CD4-positive, CD25-positive, alpha-beta regulatory T cell (primary cell): ENCODE measurements at regions not wholly inside any gene's neighbourhood (a gene's known extent, or its start where the extent isn't known, plus 50 kb on each side); places are given as distances from the start of the nearest gene placed in this dataset.
A peak's percentile ranks its signal among the peaks of the same experiment; 100 is the strongest.

ENCODE experiments used
- ATAC-seq, 2 donors: fragments of 150-1000 bp; cut with Tn5 transposase; one replicate each; pipeline ENCODE4 v1.10.0; 2021; ENCODE audit warnings: low read depth in 2 of 2, moderate number of reproducible peaks in 2 of 2, moderate library complexity in 1 of 2
- DNase-seq, 3 donors: peaks; one replicate each; pipeline versions ENCODE4 v3.0.0 to v3.0.0-alpha.2; 2012 to 2022; ENCODE audit warnings: mixed read lengths in 1 of 3
- H3K27ac ChIP-seq: one replicate; pipeline ENCODE4 v1.7.0; 2013; ENCODE audit warnings: mild to moderate bottlenecking, low read length; ENCODE audit not compliant: insufficient read depth, poor library complexity, severe bottlenecking
- H3K27me3 ChIP-seq: one replicate; pipeline ENCODE4 v1.7.0; 2013; ENCODE audit warnings: low read length; ENCODE audit not compliant: control insufficient read depth, insufficient read depth
- H3K36me3 ChIP-seq: one replicate; pipeline ENCODE4 v1.7.0; 2013; ENCODE audit warnings: mild to moderate bottlenecking, low read length, moderate library complexity; ENCODE audit not compliant: control insufficient read depth, insufficient read depth
- H3K4me1 ChIP-seq: 2 replicates; pipeline ENCODE4 v1.7.0; 2013; ENCODE audit warnings: mild to moderate bottlenecking, low read length; ENCODE audit not compliant: insufficient read depth, control insufficient read depth, poor library complexity, severe bottlenecking
- H3K4me3 ChIP-seq: one replicate; pipeline ENCODE4 v1.7.0; 2013; ENCODE audit warnings: low read depth, mild to moderate bottlenecking, low read length, moderate library complexity
- H3K9me3 ChIP-seq, 2 experiments: 1 replicate in 1 of 2; 2 replicates in 1 of 2; pipeline ENCODE4 v1.7.0; 2013; ENCODE audit warnings: low read length in 2 of 2, mild to moderate bottlenecking in 1 of 2, moderate library complexity in 1 of 2; ENCODE audit not compliant: control insufficient read depth in 2 of 2
- H3K27ac Mint-ChIP-seq, 3 donors: one replicate each; pipeline ENCODE4 v1.8.0; 2020 to 2022; ENCODE audit warnings: mild to moderate bottlenecking in 3 of 3, mixed read lengths in 3 of 3, moderate library complexity in 2 of 3
- H3K27me3 Mint-ChIP-seq: one replicate; pipeline ENCODE4 v1.8.0; 2022; ENCODE audit warnings: mild to moderate bottlenecking, mixed read lengths
- H3K36me3 Mint-ChIP-seq: one replicate; pipeline ENCODE4 v1.8.0; 2020; ENCODE audit warnings: mixed read lengths
- H3K4me1 Mint-ChIP-seq, 4 donors: one replicate each; pipeline ENCODE4 v1.8.0; 2020 to 2022; ENCODE audit warnings: mixed read lengths in 4 of 4, mild to moderate bottlenecking in 1 of 4
- H3K4me3 Mint-ChIP-seq, 4 donors: one replicate each; pipeline ENCODE4 v1.8.0; 2020 to 2022; ENCODE audit warnings: mild to moderate bottlenecking in 4 of 4, mixed read lengths in 4 of 4, moderate library complexity in 3 of 4
- H3K9me3 Mint-ChIP-seq, 7 donors: one replicate each; pipeline ENCODE4 v1.8.0; 2020 to 2022; ENCODE audit warnings: mixed read lengths in 7 of 7, mild to moderate bottlenecking in 3 of 7, moderate library complexity in 2 of 7

DNA sequence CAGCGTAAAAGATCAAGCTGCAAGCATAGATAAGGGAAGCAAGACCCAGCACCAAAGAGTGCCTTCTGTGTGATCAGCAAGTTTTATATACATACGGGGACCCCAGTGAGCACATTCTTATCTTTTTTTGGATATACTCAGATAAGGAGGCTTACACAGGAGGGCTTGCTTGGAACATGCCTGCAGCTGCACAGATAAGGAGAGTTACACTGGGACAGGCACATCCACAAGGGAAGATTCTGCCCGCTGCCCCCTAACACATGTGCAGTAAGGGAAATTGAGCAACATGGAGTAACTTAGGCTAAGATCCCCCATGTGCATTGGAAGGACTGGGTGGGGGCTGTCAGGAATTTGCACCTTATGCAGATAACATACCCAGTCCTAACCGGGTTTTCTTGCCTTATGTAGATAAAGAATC, 1334.8 kb downstream of the MRPL39 start:
- H3K4me1 Mint-ChIP-seq, result no peaks in the 10 kb centered on the region
- H3K27me3 Mint-ChIP-seq, result no peaks in the 10 kb centered on the region

DNA sequence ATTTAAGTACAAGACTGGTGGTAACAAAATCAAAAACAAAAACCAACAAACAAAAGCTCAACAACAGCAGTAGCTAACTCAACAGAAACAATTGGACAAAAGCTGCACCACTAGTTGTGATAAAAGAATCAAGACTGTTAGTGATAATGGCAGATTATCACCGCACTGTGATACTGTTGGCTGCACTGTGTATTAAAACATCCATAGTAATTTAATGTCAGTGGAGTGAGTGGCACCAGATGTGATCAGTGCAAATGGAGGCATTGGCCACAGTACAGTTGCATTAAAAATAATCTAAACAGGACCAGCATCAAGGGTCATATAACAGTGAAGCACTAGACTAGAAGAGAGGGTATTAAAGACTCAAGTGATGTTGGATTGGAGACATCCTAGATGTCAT, 1341.3 kb downstream of the MRPL39 start:
- Histone ChIP-seq H3K4me3 (no peak overlapping the region), H3K36me3 (no peaks in the 10 kb centered on the region), H3K27ac (no peak overlapping the region), H3K4me1 (no peaks in the 10 kb centered on the region), H3K9me3 (peaks cover 2 to 3% of the 10 kb centered on the region in 2 experiments), H3K27me3 (no peaks in the 10 kb centered on the region)
- Mint-ChIP-seq H3K9me3 (peaks cover 0 to 10% (median 5%) of the 10 kb centered on the region in 7 donors), H3K36me3 (no peaks in the 10 kb centered on the region), H3K4me1 (no peaks in the 10 kb centered on the region), H3K27me3 (no peaks in the 10 kb centered on the region), H3K27ac (no peak overlapping the region), H3K4me3 (no peak overlapping the region)
- no peak for ATAC-seq
- no peak for DNase-seq

More for the DNA sequence above, 1334.8 kb downstream of the MRPL39 start:
- Mint-ChIP-seq H3K4me3 (no peak overlapping the region), H3K27ac (no peak overlapping the region), H3K9me3 (peaks cover 0 to 10% (median 5%) of the 10 kb centered on the region in 7 donors), H3K36me3 (no peaks in the 10 kb centered on the region)
- no peak for DNase-seq
- Histone ChIP-seq H3K4me1 (no peaks in the 10 kb centered on the region), H3K27ac (no peak overlapping the region), H3K36me3 (no peaks in the 10 kb centered on the region), H3K9me3 (peaks cover 0 to 4% of the 10 kb centered on the region in 2 experiments), H3K27me3 (no peaks in the 10 kb centered on the region), H3K4me3 (no peak overlapping the region)
- peak in 1 of 2 donors; percentile 40 for ATAC-seq

DNA sequence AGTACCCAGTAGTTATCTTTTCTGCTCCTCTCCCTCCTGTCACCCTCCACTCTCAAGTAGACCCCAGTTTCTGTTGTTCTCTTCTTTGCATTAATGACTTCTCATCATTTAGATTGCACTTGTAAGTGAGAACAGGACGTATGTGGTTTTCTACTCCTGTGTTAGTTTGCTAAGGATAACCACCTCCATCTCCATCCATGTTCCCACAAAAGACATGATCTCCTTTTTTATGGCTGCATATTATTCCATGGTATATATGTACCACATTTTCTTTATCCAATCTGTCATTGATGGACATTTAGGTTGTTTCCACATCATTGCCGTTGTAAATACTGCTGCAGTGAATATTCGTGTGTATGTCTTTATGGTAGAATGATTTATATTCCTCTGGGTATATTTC, 1346.5 kb downstream of the MRPL39 start:
- ATAC-seq (no peak), DNase-seq (no peak)
- no peaks in the 10 kb centered on the region for H3K27me3 ChIP-seq
- no peaks in the 10 kb centered on the region for H3K36me3 Mint-ChIP-seq
- H3K27me3 Mint-ChIP-seq, result no peaks in the 10 kb centered on the region
- H3K9me3 Mint-ChIP-seq, result peaks cover 3 to 12% (median 7%) of the 10 kb centered on the region in 7 donors
- H3K4me1 ChIP-seq, result no peaks in the 10 kb centered on the region
- no peak overlapping the region for H3K4me3 Mint-ChIP-seq
- no peak overlapping the region for H3K4me3 ChIP-seq
- H3K36me3 ChIP-seq, result no peaks in the 10 kb centered on the region
- H3K9me3 ChIP-seq, result peaks cover 0 to 3% of the 10 kb centered on the region in 2 experiments
- no peaks in the 10 kb centered on the region for H3K4me1 Mint-ChIP-seq
- H3K27ac ChIP-seq, result no peak overlapping the region
- no peak overlapping the region for H3K27ac Mint-ChIP-seq

DNA sequence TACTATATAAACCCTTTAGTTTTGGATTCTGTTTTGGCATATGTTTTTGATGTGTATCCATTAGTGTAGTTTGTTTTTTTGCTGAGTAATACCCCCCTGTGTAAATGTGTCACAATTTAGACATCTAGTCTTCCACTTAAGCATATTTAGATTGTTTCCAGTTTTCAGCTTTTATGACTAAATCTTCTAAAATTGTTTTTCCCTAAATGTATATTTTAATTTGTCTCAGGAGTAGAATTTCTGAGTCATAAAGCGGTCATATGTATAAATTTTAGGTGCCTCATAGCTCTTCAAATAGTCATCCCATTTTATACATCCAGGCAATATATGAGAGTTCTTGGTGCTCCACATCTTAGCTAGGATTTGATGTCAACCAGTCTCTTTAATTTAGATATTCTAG, 1348.0 kb downstream of the MRPL39 start:
- ATAC-seq (no peak), DNase-seq (no peak)
- no peaks in the 10 kb centered on the region for H3K27me3 Mint-ChIP-seq
- no peaks in the 10 kb centered on the region for H3K4me1 ChIP-seq
- no peak overlapping the region for H3K4me3 ChIP-seq
- H3K9me3 Mint-ChIP-seq, result peaks cover 3 to 19% (median 7%) of the 10 kb centered on the region in 7 donors
- no peak overlapping the region for H3K27ac ChIP-seq
- H3K27me3 ChIP-seq, result no peaks in the 10 kb centered on the region
- H3K4me3 Mint-ChIP-seq, result no peak overlapping the region
- no peaks in the 10 kb centered on the region for H3K4me1 Mint-ChIP-seq
- H3K9me3 ChIP-seq, result peaks cover 0 to 3% of the 10 kb centered on the region in 2 experiments
- H3K36me3 Mint-ChIP-seq, result no peaks in the 10 kb centered on the region
- H3K36me3 ChIP-seq, result no peaks in the 10 kb centered on the region
- no peak overlapping the region for H3K27ac Mint-ChIP-seq

DNA sequence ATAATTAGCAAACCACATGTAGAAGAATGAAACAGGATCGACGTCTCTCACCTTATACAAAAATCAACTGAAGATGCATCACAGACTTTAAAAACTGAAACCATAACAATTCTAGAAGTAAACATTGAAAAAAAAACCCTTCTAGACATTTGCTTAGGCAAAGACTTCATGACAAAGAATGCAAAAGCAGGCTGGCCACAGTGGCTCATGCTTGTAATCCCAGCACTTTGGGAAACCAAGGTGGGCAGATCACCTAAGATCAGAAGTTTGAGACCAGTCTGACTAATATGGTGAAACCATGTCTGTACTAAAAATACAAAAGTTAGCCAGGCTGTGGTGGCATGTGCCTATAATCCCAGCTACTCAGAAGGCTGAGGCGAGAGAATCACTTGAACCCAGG, 1351.7 kb downstream of the MRPL39 start:
- Histone ChIP-seq H3K27ac (no peak overlapping the region), H3K27me3 (no peaks in the 10 kb centered on the region), H3K36me3 (no peaks in the 10 kb centered on the region), H3K9me3 (peaks cover 0 to 2% of the 10 kb centered on the region in 2 experiments), H3K4me3 (no peak overlapping the region), H3K4me1 (no peaks in the 10 kb centered on the region)
- Mint-ChIP-seq H3K9me3 (peaks cover 0 to 23% (median 9%) of the 10 kb centered on the region in 7 donors), H3K4me3 (no peak overlapping the region), H3K4me1 (no peaks in the 10 kb centered on the region), H3K36me3 (no peaks in the 10 kb centered on the region), H3K27ac (no peak overlapping the region), H3K27me3 (no peaks in the 10 kb centered on the region)
- ATAC-seq, result no peak
- no peak for DNase-seq

DNA sequence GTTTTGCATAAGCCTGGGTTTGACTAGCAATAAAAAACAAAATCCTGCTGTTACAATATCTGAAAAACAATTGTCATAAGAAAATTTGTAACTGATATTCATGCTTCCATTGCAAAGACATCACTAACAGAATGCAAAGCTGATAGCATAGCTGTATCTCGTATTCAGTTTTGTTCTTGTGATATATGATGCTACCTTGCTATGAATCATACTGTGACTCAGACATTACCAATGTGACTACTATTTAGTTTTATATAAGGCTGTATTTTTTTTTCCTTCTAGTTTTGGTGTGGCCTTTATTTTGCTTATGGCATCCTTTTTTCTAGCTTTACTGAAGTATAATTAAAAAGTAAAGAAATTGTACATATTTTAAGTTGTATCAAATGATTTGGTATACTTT, 1381.8 kb downstream of the MRPL39 start:
- no peak for ATAC-seq
- no peak overlapping the region for H3K27ac Mint-ChIP-seq

DNA sequence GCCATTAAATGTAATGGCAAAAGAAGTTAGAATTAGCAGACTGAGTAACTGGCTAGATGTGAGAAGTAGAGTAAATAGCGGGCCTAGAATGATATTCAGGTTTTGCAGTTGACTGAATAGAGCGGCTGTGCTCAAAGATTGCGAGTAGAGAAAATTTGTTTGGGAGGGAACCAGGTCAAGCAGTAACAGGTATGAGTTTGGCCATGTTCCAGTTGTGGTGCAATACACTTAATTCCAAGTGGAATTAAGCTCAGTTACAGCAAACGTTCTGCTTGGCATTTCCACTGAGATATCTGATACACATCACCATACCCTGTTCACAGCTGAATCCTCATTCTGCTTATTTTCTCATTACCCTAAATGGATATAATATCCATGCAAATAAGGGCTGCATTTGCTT, 1382.9 kb downstream of the MRPL39 start:
- Histone ChIP-seq H3K27me3 (no peaks in the 10 kb centered on the region), H3K4me1 (no peaks in the 10 kb centered on the region), H3K27ac (no peak overlapping the region), H3K36me3 (no peaks in the 10 kb centered on the region), H3K9me3 (no peaks in the 10 kb centered on the region), H3K4me3 (no peak overlapping the region)
- ATAC-seq, result no peak
- no peak for DNase-seq
- Mint-ChIP-seq H3K4me1 (no peaks in the 10 kb centered on the region), H3K27ac (no peak overlapping the region), H3K9me3 (peaks cover 0 to 22% (median 3%) of the 10 kb centered on the region in 7 donors), H3K4me3 (no peak overlapping the region), H3K27me3 (no peaks in the 10 kb centered on the region), H3K36me3 (no peaks in the 10 kb centered on the region)

More for the DNA sequence above, 1381.8 kb downstream of the MRPL39 start:
- Histone ChIP-seq H3K4me1 (no peaks in the 10 kb centered on the region), H3K4me3 (no peak overlapping the region), H3K36me3 (no peaks in the 10 kb centered on the region), H3K27ac (no peak overlapping the region), H3K9me3 (no peaks in the 10 kb centered on the region), H3K27me3 (no peaks in the 10 kb centered on the region)
- peaks cover 0 to 27% (median 3%) of the 10 kb centered on the region in 7 donors for H3K9me3 Mint-ChIP-seq
- H3K4me1 Mint-ChIP-seq, result no peaks in the 10 kb centered on the region
- H3K36me3 Mint-ChIP-seq, result no peaks in the 10 kb centered on the region
- no peak overlapping the region for H3K4me3 Mint-ChIP-seq
- no peak for DNase-seq
- no peaks in the 10 kb centered on the region for H3K27me3 Mint-ChIP-seq

DNA sequence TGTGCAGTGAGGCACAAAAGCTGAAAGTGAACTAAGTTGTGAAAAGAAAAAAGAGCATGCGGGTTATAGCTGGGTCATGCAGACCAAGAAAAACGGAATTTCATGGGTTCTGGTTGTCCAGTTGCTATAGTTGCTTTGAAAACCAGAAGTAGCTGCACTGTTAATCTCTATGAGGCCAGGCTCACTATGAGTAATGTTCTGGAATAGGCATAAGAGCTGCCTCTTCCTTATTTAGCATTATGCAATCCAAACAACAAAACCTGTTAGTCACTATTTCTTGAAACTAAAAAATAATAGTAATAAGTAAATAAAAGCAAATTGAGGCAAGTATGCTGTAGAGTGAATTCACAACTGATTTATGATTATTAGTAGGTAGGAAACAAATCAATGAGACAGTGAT, 1383.7 kb downstream of the MRPL39 start:
- no peak for ATAC-seq
- H3K9me3 Mint-ChIP-seq, result peaks cover 0 to 21% (median 3%) of the 10 kb centered on the region in 7 donors

More for the DNA sequence above, 1383.7 kb downstream of the MRPL39 start:
- Mint-ChIP-seq H3K4me1 (no peaks in the 10 kb centered on the region), H3K4me3 (no peak overlapping the region), H3K27me3 (no peaks in the 10 kb centered on the region), H3K27ac (no peak overlapping the region), H3K36me3 (no peaks in the 10 kb centered on the region)
- Histone ChIP-seq H3K36me3 (no peaks in the 10 kb centered on the region), H3K9me3 (peaks cover 0 to 3% of the 10 kb centered on the region in 2 experiments), H3K27me3 (no peaks in the 10 kb centered on the region), H3K27ac (no peak overlapping the region), H3K4me1 (no peaks in the 10 kb centered on the region), H3K4me3 (no peak overlapping the region)
- DNase-seq, result no peak
